Neural cell (in vitro differentiated cells): ENCODE measurements at regions not wholly inside any gene's neighbourhood (a gene's known extent, or its start where the extent isn't known, plus 50 kb on each side); places are given as distances from the start of the nearest gene placed in this dataset.

Experiments
- H2AFZ ChIP-seq: fragments of 200-600, 300-800 bp; sonication (generic), shearing (Covaris generic); 2 replicates; pipeline ENCODE4 v1.6.0; 2014; ENCODE audit warnings: low read depth, mild to moderate bottlenecking, antibody characterized with exemption, low read length, moderate library complexity
- H3F3A ChIP-seq: fragments of 200-600 bp; shearing (Covaris generic); 2 replicates; pipeline ENCODE4 v1.6.1; 2016; ENCODE audit warnings: mild to moderate bottlenecking, moderate library complexity, mixed read lengths, antibody characterized with exemption, low read length; ENCODE audit not compliant: insufficient read depth, poor library complexity, severe bottlenecking
- H3K27ac ChIP-seq: fragments of 200-600, 300-800 bp; sonication (generic), shearing (Covaris generic); 2 replicates; pipeline ENCODE4 v1.5.1; 2014; ENCODE audit warnings: mild to moderate bottlenecking, low read length, moderate library complexity
- H3K27me3 ChIP-seq: fragments of 300-800, 200-600 bp; sonication (generic), shearing (Covaris generic); 2 replicates; pipeline ENCODE4 v1.6.0; 2014; ENCODE audit warnings: mild to moderate bottlenecking, low read depth, low read length, moderate library complexity; ENCODE audit not compliant: insufficient read depth
- H3K36me3 ChIP-seq: fragments of 300-800, 200-600 bp; sonication (generic), shearing (Covaris generic); 2 replicates; pipeline ENCODE4 v1.5.1; 2014; ENCODE audit warnings: mild to moderate bottlenecking, antibody characterized with exemption, low read length, moderate library complexity; ENCODE audit not compliant: insufficient read depth
- H3K4me2 ChIP-seq: fragments of 300-800, 200-600 bp; sonication (generic), shearing (Covaris generic); 2 replicates; pipeline ENCODE4 v1.6.0; 2014; ENCODE audit warnings: mild to moderate bottlenecking, low read length
- H3K4me3 ChIP-seq: fragments of 300-800, 200-600 bp; sonication (generic), shearing (Covaris generic); 2 replicates; pipeline ENCODE4 v1.5.1; 2014; ENCODE audit warnings: mild to moderate bottlenecking, low read length, moderate library complexity
- H3K79me2 ChIP-seq: fragments of 200-600 bp; shearing (Covaris generic); replicated peaks from 2 replicates; pipeline ENCODE4 v1.6.0; 2014; ENCODE audit warnings: mild to moderate bottlenecking, low read length, moderate library complexity; ENCODE audit not compliant: insufficient read depth
- H3K9ac ChIP-seq: fragments of 300-800, 200-600 bp; sonication (generic), shearing (Covaris generic); 2 replicates; pipeline ENCODE4 v1.6.1; 2016; ENCODE audit warnings: mild to moderate bottlenecking, low read length, mixed read lengths
- H3K9me2 ChIP-seq: fragments of 200-600 bp; shearing (Covaris generic); 2 replicates; pipeline ENCODE4 v1.6.1; 2016; ENCODE audit warnings: mild to moderate bottlenecking, low read length, mixed read lengths; ENCODE audit not compliant: insufficient read depth
- H3K9me3 ChIP-seq: fragments of 200-600, 300-800 bp; sonication (generic), shearing (Covaris generic); 2 replicates; pipeline ENCODE4 v1.6.1; 2016; ENCODE audit warnings: mild to moderate bottlenecking, mixed run types, low read length, moderate library complexity, mixed read lengths
- H4K20me1 ChIP-seq: fragments of 200-600 bp; shearing (Covaris generic); 2 replicates; pipeline ENCODE4 v1.6.1; 2016; ENCODE audit warnings: mild to moderate bottlenecking, mixed run types; ENCODE audit not compliant: insufficient read depth
- CTCF ChIP-seq: fragments of 450-650 bp; IDR thresholded peaks from 2 replicates; pipeline ENCODE4 v1.5.1; 2014; ENCODE audit warnings: antibody characterized with exemption, mild to moderate bottlenecking, moderate library complexity; ENCODE audit not compliant: poor library complexity, severe bottlenecking
- EP300 ChIP-seq: fragments of 450-650 bp; conservative IDR thresholded peaks from 2 replicates; pipeline ENCODE4 v1.6.1; 2014; ENCODE audit warnings: antibody characterized with exemption, mild to moderate bottlenecking, moderate library complexity; ENCODE audit not compliant: poor library complexity, severe bottlenecking
- EZH2 ChIP-seq: fragments of 200-600, 300-800 bp; shearing (Covaris generic), sonication (generic); IDR thresholded peaks from 2 replicates; pipeline ENCODE4 v1.6.1; 2014; ENCODE audit warnings: antibody characterized with exemption, low read length, borderline replicate concordance, mild to moderate bottlenecking; ENCODE audit not compliant: insufficient read depth, poor library complexity, severe bottlenecking
- MXI1 ChIP-seq: fragments of 450-650 bp; conservative IDR thresholded peaks from 2 replicates; pipeline ENCODE4 v1.6.1; 2014; ENCODE audit warnings: antibody characterized with exemption, mild to moderate bottlenecking; ENCODE audit not compliant: poor library complexity, severe bottlenecking
- POLR2AphosphoS5 ChIP-seq: IDR thresholded peaks from 2 replicates; pipeline ENCODE4 v1.6.1; 2012
- RAD21 ChIP-seq: fragments of 450-650 bp; conservative IDR thresholded peaks from 2 replicates; pipeline ENCODE4 v1.6.1; 2014; ENCODE audit warnings: antibody characterized with exemption, mild to moderate bottlenecking, moderate library complexity
- REST ChIP-seq: IDR thresholded peaks from 2 replicates; pipeline ENCODE4 v1.6.1; 2012; ENCODE audit warnings: borderline replicate concordance
- SMC3 ChIP-seq: fragments of 450-650 bp; conservative IDR thresholded peaks from 2 replicates; pipeline ENCODE4 v1.6.1; 2014; ENCODE audit warnings: antibody characterized with exemption, mild to moderate bottlenecking, moderate library complexity; ENCODE audit not compliant: poor library complexity
- TAF1 ChIP-seq: IDR thresholded peaks from 2 replicates; pipeline ENCODE4 v1.6.1; 2012; ENCODE audit warnings: low read depth

GRCh38 chr16:74232806-74233465, 63.7 kb upstream of the PSMD7 start:
- H3K27me3 ChIP-seq: no peaks in the 10 kb centered on the region
- H3K4me2 ChIP-seq: no peak overlapping the region
- H2AFZ ChIP-seq: no peak overlapping the region
- no peaks in the 10 kb centered on the region for H3K9me2 ChIP-seq
- no peaks in the 10 kb centered on the region for H3K9me3 ChIP-seq
- no peaks in the 10 kb centered on the region for H3F3A ChIP-seq
- H3K79me2 ChIP-seq: no peaks in the 10 kb centered on the region
- H4K20me1 ChIP-seq: no peaks in the 10 kb centered on the region
- no peak overlapping the region for H3K27ac ChIP-seq
- TF ChIP-seq SMC3: no peak
- no peak for TF ChIP-seq POLR2AphosphoS5
- TF ChIP-seq EZH2: no peak
- no peak for TF ChIP-seq EP300
- no peak for TF ChIP-seq RAD21
- no peak for TF ChIP-seq CTCF
- TF ChIP-seq TAF1: no peak
- no peak for TF ChIP-seq MXI1
- TF ChIP-seq REST: no peak
- H3K9ac ChIP-seq: no peak overlapping the region
- H3K36me3 ChIP-seq: no peaks in the 10 kb centered on the region
- no peak overlapping the region for H3K4me3 ChIP-seq

- no peaks in the 10 kb centered on the region for H3K9me2 ChIP-seq
- H3F3A ChIP-seq: no peaks in the 10 kb centered on the region
- no peaks in the 10 kb centered on the region for H3K27me3 ChIP-seq
- TF ChIP-seq RAD21 (no peak), REST (no peak), MXI1 (no peak), EZH2 (no peak), SMC3 (no peak), TAF1 (no peak), CTCF (no peak), POLR2AphosphoS5 (no peak), EP300 (no peak)
- H3K4me2 ChIP-seq: no peak overlapping the region
- no peaks in the 10 kb centered on the region for H3K79me2 ChIP-seq
- H3K27ac ChIP-seq: no peak overlapping the region
- H3K9me3 ChIP-seq: no peaks in the 10 kb centered on the region
- H3K9ac ChIP-seq: no peak overlapping the region
- no peak overlapping the region for H2AFZ ChIP-seq
- H4K20me1 ChIP-seq: no peaks in the 10 kb centered on the region
- no peaks in the 10 kb centered on the region for H3K36me3 ChIP-seq
- H3K4me3 ChIP-seq: no peak overlapping the region
Observed at GRCh38 chr16:74230126-74230525, 66.5 kb upstream of the PSMD7 start.
